DMS79 (cell line): ENCODE measurements at regions not wholly inside any gene's neighbourhood (a gene's known extent, or its start where the extent isn't known, plus 50 kb on each side); places are given as distances from the start of the nearest gene placed in this dataset.

Experiments used
- DNase-seq: peaks from one replicate; lab custom pipeline; 2025; lab: John Stamatoyannopoulos, UW

DNA sequence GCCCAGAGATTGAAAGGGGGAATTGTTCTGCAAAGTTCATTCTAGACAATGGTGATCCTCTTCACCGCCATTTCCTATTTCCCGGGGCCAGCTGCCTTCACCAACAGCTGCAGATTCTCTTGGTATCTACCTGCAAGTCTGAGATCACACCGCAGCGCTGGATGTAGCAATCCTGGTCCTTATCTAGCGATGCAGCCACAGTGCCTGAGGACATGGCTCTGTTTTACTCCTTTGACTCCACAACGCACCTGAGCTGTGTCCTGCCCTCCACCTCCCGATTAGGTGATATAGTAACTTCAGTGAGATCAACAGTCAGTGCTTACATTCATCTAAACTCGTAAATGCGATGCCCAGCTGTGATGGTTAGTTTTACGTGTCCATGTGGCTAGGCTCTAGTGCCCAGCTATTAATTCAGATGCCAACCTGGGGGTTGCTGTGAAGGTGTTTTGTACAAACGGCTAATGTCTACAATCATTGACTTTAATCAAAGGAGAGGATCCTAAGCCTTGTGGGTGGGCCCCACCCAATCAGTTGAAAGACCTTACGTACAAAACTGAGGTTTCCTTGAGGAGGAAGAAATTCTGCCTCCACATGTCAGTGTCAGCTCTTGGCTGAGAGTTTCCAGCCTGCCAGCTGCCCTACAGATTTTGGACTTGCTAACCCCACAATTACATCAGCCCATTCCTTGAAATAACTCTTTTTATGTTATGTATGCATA lies 189.8 kb downstream of the SH3BP4 start:
- DNase-seq, result no peak

- no peak for DNase-seq
Measured at GRCh38 chr2:235142601-235143000, 190.8 kb downstream of the SH3BP4 start.

DNA sequence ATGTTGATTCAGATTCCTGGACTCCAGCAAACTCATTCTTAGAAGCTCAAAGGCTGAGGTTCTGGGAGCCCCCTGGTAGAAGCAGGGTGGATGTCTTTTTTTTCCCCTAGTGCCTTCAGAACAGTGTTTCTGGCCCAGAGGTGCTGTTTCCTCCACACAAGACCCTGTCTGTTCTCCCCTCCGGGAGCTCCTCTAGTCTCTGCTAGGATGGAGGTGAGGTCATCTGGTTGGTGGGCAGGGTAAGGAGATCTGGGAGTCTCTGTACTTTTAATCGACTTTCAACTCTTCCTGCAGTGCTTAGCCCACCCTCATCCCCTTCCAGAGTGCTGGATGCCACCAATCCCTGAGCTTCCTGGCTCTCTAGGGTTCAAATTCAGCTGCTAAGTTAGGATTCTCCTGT lies 192.0 kb downstream of the SH3BP4 start:
- DNase-seq, result no peak

DNA sequence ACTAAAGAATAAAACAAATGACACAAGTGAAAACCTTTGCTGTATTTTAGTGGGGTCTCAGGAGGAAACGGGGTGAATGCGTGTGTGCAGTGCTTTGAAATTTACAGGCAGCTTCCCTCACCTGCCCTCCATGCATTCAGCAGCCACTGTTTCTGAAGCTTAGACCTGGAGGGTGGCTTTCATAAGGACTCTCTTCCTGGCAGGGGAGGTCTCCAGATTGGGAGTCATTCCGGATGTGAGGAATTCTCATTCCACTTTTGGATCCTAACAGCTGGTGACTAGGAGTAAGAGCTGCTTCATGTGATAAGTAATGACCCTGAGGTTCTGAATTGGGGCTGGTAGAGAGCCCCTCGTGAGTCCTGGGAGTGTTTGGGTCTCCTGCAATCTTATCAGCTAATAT lies 192.5 kb downstream of the SH3BP4 start:
- DNase-seq, result no peak

DNA sequence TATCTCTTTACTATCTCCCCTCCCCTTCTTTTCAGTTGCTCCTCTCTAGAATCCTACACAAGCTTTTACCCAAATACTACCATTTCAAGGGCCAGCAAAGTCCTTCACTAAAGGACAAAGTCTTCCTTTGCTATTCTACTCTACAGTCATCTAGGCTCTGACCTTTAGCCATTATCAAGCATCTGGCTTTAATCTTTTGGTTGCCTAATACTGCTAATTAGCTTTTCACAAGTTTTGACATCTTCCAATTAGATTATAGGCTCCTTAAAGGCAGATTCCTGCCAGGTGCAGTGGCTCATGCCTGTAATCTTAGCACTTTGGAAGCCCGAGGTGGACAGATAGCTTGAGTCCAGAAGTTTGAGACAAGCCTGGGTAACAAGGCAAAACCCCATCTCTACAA lies 194.4 kb downstream of the SH3BP4 start:
- no peak for DNase-seq

DNA sequence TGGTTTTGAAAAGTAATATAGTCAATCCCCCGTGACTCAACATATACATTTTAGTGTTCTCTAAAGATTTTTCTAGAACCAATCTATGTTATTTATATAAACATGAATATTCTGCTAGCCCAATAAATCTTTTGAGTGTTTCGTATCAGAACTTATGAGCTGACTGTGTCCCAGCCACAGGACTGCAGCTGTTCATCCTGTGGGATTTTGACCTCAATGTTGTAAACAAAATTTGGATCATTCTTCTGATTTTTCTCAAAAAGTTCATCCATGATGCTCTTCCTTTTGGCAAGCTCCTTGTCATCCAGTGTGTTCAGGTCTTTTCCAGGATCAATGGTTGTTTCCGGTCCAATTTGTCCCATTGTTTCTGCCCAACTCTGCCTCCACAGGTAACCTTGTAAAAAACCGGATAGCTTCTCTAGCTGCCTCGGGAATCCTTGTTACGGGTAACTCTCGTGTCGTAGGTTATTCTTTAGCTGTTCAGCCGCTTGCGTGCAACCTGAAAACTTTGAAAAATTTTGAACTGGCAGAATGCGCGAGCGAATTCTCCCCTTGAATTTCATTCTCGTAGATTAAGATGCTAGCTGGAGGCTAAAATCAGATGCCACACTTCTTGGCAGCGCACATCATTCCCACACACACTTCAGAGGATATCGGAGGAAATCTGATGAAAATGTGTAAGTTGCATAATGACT lies 195.2 kb downstream of the SH3BP4 start:
- DNase-seq, result no peak

DNA sequence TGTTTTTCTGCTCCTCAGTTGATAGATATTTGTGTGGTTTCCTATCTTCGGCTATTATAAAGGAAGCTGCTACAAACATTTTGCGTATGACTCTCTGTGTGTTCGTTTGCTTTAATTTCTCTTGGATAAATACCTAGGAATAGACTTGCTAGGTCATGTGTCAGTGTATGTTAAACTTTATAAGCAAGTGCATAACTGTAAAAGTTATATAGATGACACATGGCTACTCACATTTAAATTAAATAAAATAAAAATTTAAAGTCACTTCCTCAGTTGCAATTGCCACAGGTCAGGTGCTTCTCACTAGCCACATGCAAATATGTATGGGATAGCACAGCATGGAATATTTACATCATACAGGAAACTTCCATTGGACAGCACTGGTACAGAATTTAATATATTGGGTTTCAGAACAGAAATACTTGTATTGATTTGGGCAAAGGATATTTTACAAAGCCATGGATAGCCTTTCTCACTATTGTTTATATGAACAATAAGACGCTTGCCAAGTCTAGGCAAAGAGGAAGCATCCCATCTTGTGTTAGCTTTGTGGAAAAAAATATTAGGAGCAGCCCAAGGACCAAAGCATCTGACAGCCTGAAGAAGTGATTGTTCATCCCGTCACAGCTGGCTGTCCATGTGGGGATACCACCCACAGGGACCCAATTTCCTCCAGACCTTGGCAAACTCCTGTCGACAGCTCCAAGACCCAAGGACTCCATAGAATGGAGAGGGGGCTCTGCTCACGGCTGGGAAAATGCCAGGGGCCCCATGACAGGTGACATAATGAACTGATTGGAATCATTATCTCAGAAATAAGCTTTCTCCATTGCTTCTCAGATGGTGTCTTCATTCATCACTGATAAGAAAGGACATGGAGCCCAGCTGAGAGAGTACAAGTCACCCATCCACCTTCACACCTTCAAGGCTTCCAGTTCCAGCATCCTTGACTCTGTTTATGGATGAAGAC lies 196.7 kb downstream of the SH3BP4 start:
- DNase-seq, result no peak

DNA sequence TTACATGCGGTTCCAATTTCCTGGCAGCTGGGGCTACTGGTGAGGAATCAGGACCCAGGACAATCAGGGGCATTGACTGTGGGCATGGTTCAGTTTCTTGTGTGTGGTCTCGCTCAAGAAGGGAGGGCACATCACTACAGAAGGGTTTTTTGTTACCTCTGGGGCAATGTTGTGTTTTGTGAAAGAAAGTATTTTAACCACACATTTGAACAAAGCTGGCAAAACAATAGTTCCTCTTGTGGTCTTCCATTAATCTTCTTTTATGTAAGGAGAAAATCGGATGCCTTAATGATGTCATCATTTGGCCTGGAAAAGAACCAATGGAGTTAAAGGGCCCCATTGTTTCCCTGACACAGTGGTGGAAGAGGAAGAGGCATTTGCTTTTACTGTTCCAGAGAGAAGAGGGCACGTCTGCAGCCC lies 197.4 kb downstream of the SH3BP4 start:
- DNase-seq, result no peak

DNA sequence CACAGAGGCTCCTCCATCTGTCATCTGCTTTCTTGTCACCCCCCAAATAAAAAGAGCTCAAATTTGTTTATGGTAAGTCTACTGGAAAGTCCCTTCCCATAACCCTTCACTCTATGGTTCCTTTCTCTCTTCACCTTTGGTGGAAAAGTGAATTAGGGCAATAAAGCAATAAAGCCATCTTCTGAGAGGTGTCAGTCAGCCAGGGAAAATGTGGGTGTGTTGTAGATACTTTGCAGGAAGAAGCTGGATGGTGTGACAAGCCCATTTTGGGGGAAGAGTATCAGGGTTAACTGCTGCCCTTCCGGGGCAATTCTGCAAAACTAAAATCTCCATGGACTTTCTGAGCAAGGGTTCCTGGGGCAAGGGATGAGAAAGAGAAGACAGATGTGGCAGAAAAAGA lies 197.9 kb downstream of the SH3BP4 start:
- no peak for DNase-seq

DNA sequence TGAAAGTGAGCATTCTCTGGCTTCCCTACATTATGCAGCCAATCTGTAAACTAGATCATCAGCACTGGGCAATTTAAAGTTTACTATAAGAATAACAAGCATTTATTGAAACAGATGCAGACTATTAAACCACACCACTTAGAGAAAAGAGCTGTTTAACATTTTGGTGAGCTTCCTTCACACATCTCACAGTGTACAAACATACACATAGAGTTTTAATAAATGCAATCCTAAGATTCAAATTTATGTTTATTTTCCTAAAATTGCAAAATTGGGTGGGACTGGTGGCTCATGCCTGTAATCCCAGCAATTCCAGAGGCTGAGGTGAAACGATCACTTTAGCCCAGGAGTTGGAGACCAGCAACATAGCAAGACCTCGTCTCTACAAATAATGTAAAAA lies 199.3 kb downstream of the SH3BP4 start:
- no peak for DNase-seq

GRCh38 chr2:235155163-235155562 lies 203.3 kb downstream of the SH3BP4 start:
- no peak for DNase-seq

- no peak for DNase-seq
Measured at GRCh38 chr2:235156055-235156454, 204.2 kb downstream of the SH3BP4 start.

- DNase-seq, result no peak
Measured at GRCh38 chr2:235157746-235158482, 206.1 kb downstream of the SH3BP4 start.

DNA sequence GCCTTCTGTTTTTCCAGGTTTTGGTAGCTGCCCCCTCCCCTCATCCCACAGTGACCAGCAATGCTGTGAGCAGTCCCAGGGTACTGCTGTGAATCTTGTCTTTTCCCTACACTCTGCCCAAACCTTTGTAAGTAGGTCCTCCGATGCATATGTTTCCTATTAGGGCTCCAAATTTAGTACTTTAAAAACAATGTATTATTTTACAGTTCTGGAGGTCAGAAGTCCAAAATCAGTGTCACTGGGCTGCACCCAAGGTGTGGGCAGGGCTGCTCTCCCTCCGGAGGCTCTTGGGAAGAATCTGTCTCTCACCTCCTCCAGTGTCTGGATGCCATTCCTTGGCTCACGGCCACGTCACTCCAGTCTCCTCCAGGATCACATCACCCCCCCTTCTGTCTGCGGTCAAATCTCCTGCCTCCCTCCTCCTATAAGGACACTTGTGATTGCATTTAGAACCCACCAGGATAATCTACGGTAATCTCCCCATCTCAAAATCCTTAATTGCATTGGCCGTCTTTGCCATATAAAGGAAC lies 208.5 kb downstream of the SH3BP4 start:
- no peak for DNase-seq

- no peak for DNase-seq
Measured at GRCh38 chr2:235161565-235161964, 209.7 kb downstream of the SH3BP4 start.

DNA sequence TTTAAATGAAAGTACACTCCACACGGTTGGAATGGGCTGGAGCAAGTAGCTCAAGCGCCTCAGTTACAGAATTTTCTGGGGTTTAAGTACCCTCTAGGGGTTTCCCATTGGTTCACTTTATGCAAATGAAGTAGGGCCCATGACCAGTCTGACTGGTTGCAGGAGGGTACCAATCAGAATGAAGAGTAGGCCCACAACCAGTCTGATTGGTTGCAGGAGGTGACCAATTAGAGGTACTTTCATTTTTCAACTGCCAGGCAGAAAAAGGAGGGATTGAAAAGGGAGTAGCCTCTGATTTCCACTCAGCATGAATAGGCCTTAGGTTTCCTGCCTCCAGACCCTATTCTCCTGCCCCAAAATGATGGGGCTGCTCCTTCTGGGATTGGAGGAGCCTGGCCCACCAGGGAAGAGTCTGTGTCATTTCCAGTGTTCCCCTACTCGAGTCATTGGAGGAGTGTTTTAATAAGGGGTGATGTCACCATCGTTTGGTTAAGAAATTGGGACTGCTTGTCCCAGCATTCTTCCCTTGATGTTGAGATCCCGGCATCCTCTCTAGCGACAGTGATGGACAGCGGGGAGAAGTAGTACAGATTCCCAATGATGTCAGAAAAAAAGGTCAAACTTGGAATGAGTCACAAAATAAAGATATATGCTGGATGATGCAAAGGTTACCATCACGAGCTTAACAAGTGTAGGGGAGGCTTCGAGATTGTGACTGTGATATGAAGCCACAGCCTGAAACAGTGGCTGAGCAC lies 210.4 kb downstream of the SH3BP4 start:
- no peak for DNase-seq

GRCh38 chr2:235162837-235163197 lies 211.0 kb downstream of the SH3BP4 start:
- DNase-seq, result no peak

DNA sequence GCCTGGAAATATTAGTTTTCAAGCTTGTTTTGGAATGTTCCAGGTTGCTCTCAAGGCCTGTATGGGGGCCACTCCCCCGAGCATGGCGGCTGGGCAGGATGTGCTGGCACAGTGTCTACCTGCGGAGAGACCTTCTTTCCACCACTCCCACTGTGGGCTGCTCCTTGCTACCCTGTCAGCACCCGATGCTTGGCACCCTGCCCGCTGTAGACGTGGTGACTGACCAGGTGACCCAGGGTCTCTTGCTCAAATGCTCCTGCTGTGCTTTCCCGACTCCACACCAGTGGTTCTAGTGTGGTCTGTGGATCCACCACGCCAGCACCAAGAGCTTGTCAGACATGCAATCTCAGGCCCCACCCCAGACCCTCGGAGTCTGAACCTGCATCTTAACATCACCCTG lies 213.3 kb downstream of the SH3BP4 start:
- DNase-seq, result no peak

- no peak for DNase-seq
Measured at GRCh38 chr2:235165631-235166030, 213.8 kb downstream of the SH3BP4 start.

- peak; percentile 27 for DNase-seq
Measured at GRCh38 chr2:235168174-235168979, 216.6 kb downstream of the SH3BP4 start.
